Smooth muscle cell (in vitro differentiated cells): ENCODE measurements at regions not wholly inside any gene's neighbourhood (a gene's known extent, or its start where the extent isn't known, plus 50 kb on each side); places are given as distances from the start of the nearest gene placed in this dataset.
"Not testable (repeated sequence)": the region's sequence is repeated elsewhere in the genome, so short reads cannot be mapped to it uniquely, and the experiment has no call there.

Experiments used
- DNase-seq: peaks from one replicate; lab custom pipeline; 2025; ENCODE audit not compliant: unreplicated experiment; lab: John Stamatoyannopoulos, UW
- H2AFZ ChIP-seq: fragments of 200-600 bp; sonication (generic); 2 replicates; pipeline ENCODE4 v1.6.0; 2016; ENCODE audit warnings: antibody characterized with exemption, low read depth, mild to moderate bottlenecking
- H3F3A ChIP-seq: fragments of 200-600 bp; sonication (generic); 2 replicates; pipeline ENCODE4 v1.6.0; 2017; ENCODE audit warnings: antibody characterized with exemption, low read depth
- H3K27ac ChIP-seq: fragments of 200-600 bp; sonication (generic); 2 replicates; pipeline ENCODE4 v1.5.1; 2016; ENCODE audit warnings: low read depth, mild to moderate bottlenecking
- H3K27me3 ChIP-seq: fragments of 200-600 bp; sonication (generic); 2 replicates; pipeline ENCODE4 v1.6.1; 2016; ENCODE audit warnings: low read depth, mild to moderate bottlenecking
- H3K36me3 ChIP-seq: fragments of 200-600 bp; sonication (generic); 2 replicates; pipeline ENCODE4 v1.5.1; 2016; ENCODE audit warnings: low read depth
- H3K4me1 ChIP-seq: fragments of 200-600 bp; sonication (generic); 2 replicates; pipeline ENCODE4 v1.5.1; 2016; ENCODE audit warnings: low read depth
- H3K4me2 ChIP-seq: fragments of 200-600 bp; sonication (generic); 2 replicates; pipeline ENCODE4 v1.6.0; 2016; ENCODE audit warnings: mild to moderate bottlenecking
- H3K4me3 ChIP-seq: fragments of 200-600 bp; sonication (generic); 2 replicates; pipeline ENCODE4 v1.5.1; 2016; ENCODE audit warnings: mild to moderate bottlenecking
- H3K79me2 ChIP-seq: fragments of 200-600 bp; sonication (generic); 2 replicates; pipeline ENCODE4 v1.6.0; 2016; ENCODE audit warnings: low read depth, mild to moderate bottlenecking
- H3K9ac ChIP-seq: fragments of 200-600 bp; sonication (generic); 2 replicates; pipeline ENCODE4 v1.6.0; 2016; ENCODE audit warnings: low read depth
- H3K9me3 ChIP-seq: fragments of 200-600 bp; sonication (generic); replicated peaks from 2 replicates; pipeline ENCODE4 v1.5.1; 2016; ENCODE audit warnings: low read depth
- H4K20me1 ChIP-seq: fragments of 200-600 bp; sonication (generic); 2 replicates; pipeline ENCODE4 v1.6.0; 2016; ENCODE audit warnings: low read depth
- CTCF ChIP-seq: fragments of 200-600 bp; sonication (generic); IDR thresholded peaks from 2 replicates; pipeline ENCODE4 v1.5.1; 2017; ENCODE audit warnings: borderline replicate concordance, mild to moderate bottlenecking, antibody characterized with exemption; ENCODE audit not compliant: insufficient read depth, poor library complexity, severe bottlenecking
- WGBS: methylation state at CpG from one replicate; pipeline ENCODE4 v1.1.7; 2016; ENCODE audit warnings: low lambda C conversion rate; 5-methylcytosine and 5-hydroxymethylcytosine counted together

GRCh38 chr5:108504974-108505373 lies 123.1 kb upstream of the FBXL17 start:
- H3K27me3 ChIP-seq: no peaks in the 10 kb centered on the region
- DNase-seq: no peak
- no peaks in the 10 kb centered on the region for H3K79me2 ChIP-seq
- H3K4me1 ChIP-seq: no peaks in the 10 kb centered on the region
- WGBS: 91% methylated on average over 1 of the region's 1 CpG
- no peaks in the 10 kb centered on the region for H3K36me3 ChIP-seq
- no peak overlapping the region for H2AFZ ChIP-seq
- no peak overlapping the region for H3K9ac ChIP-seq
- H3K27ac ChIP-seq: no peak overlapping the region
- no peaks in the 10 kb centered on the region for H4K20me1 ChIP-seq
- H3K9me3 ChIP-seq: no peaks in the 10 kb centered on the region
- H3F3A ChIP-seq: no peaks in the 10 kb centered on the region
- no peak for TF ChIP-seq CTCF
- no peak overlapping the region for H3K4me3 ChIP-seq
- no peak overlapping the region for H3K4me2 ChIP-seq

GRCh38 chr5:108503986-108504385 lies 122.1 kb upstream of the FBXL17 start:
- WGBS: 57% methylated on average over 2 of the region's 2 CpGs

GRCh38 chr5:108495615-108496014 lies 113.7 kb upstream of the FBXL17 start:
- H3F3A ChIP-seq, H3K27ac ChIP-seq, H4K20me1 ChIP-seq, H3K4me2 ChIP-seq, H3K79me2 ChIP-seq, H3K9ac ChIP-seq, H3K27me3 ChIP-seq, H3K9me3 ChIP-seq, H3K36me3 ChIP-seq, DNase-seq, H3K4me1 ChIP-seq, H2AFZ ChIP-seq, H3K4me3 ChIP-seq: not testable (repeated sequence)
- WGBS: 89% methylated on average over 3 of the region's 3 CpGs

More at GRCh38 chr5:108503986-108504385, 122.1 kb upstream of the FBXL17 start:
- H4K20me1 ChIP-seq: no peaks in the 10 kb centered on the region
- H3K4me1 ChIP-seq: no peaks in the 10 kb centered on the region
- H3K4me3 ChIP-seq: no peak overlapping the region
- H3K36me3 ChIP-seq: no peaks in the 10 kb centered on the region
- TF ChIP-seq CTCF: no peak
- H3K9ac ChIP-seq: no peak overlapping the region
- H3K27ac ChIP-seq: no peak overlapping the region
- no peak for DNase-seq
- H3K4me2 ChIP-seq: no peak overlapping the region
- H3K27me3 ChIP-seq: no peaks in the 10 kb centered on the region
- no peaks in the 10 kb centered on the region for H3F3A ChIP-seq
- no peaks in the 10 kb centered on the region for H3K9me3 ChIP-seq
- H3K79me2 ChIP-seq: no peaks in the 10 kb centered on the region
- H2AFZ ChIP-seq: no peak overlapping the region

GRCh38 chr5:108487951-108488350 lies 106.1 kb upstream of the FBXL17 start:
- no peak for DNase-seq
- Histone ChIP-seq H3K27me3 (no peaks in the 10 kb centered on the region), H3K27ac (no peak overlapping the region), H3K9me3 (no peaks in the 10 kb centered on the region), H3K36me3 (no peaks in the 10 kb centered on the region), H3K4me2 (no peak overlapping the region), H3K4me1 (no peaks in the 10 kb centered on the region), H3K79me2 (no peaks in the 10 kb centered on the region), H3K9ac (no peak overlapping the region), H3F3A (no peaks in the 10 kb centered on the region), H3K4me3 (no peak overlapping the region), H2AFZ (no peak overlapping the region), H4K20me1 (no peaks in the 10 kb centered on the region)
- no peak for TF ChIP-seq CTCF
- 65% methylated on average over 3 of the region's 3 CpGs for WGBS
